ENCODE measurements at regions not wholly inside any gene's neighbourhood (a gene's known extent, or its start where the extent isn't known, plus 50 kb on each side); places are given as distances from the start of the nearest gene placed in this dataset.
"Not testable (repeated sequence)": the region's sequence is repeated elsewhere in the genome, so short reads cannot be mapped to it uniquely, and the experiment has no call there.

GRCh38 chr2:225920621-225921220, 521.2 kb downstream of the NYAP2 start:
- in situ Hi-C loops (cut with MboI; ENCODE audit: low sequenced_read_pairs), result no loop called here

GRCh38 chr2:225916692-225917091, 517.2 kb downstream of the NYAP2 start:
- in situ Hi-C loops (cut with MboI; ENCODE audit: low sequenced_read_pairs), result no loop called here

- in situ Hi-C loops (cut with MboI; ENCODE audit: low sequenced_read_pairs), result no loop called here
Observed at GRCh38 chr2:225911019-225911418, 511.5 kb downstream of the NYAP2 start.

- in situ Hi-C loops (cut with MboI; ENCODE audit: low sequenced_read_pairs), result loop anchor here (25.0 kb wide), 1 partner anchor 892 kb away; the partner anchor contains the start of gene IRS1
Observed at GRCh38 chr2:225895126-225895525, 495.6 kb downstream of the NYAP2 start.

GRCh38 chr2:225894236-225894980, 494.9 kb downstream of the NYAP2 start:
- in situ Hi-C loops (cut with MboI; ENCODE audit: low sequenced_read_pairs), result loop anchor here (25.0 kb wide), 1 partner anchor 893 kb away; the partner anchor contains the start of gene IRS1

- in situ Hi-C loops (cut with MboI; ENCODE audit: low sequenced_read_pairs), result loop anchor here (25.0 kb wide), 1 partner anchor 894 kb away; the partner anchor contains the start of gene IRS1
Observed at GRCh38 chr2:225893151-225893550, 493.6 kb downstream of the NYAP2 start.

GRCh38 chr2:225891771-225892170, 492.3 kb downstream of the NYAP2 start:
- in situ Hi-C loops (cut with MboI; ENCODE audit: low sequenced_read_pairs), result loop anchor here (25.0 kb wide), 1 partner anchor 896 kb away; the partner anchor contains the start of gene IRS1

GRCh38 chr2:225891013-225891412, 491.5 kb downstream of the NYAP2 start:
- in situ Hi-C loops (cut with MboI; ENCODE audit: low sequenced_read_pairs), result loop anchor here (25.0 kb wide), 1 partner anchor 896 kb away; the partner anchor contains the start of gene IRS1

GRCh38 chr2:225889452-225889851, 489.9 kb downstream of the NYAP2 start:
- in situ Hi-C loops (cut with MboI; ENCODE audit: low sequenced_read_pairs), result loop anchor here (25.0 kb wide), 1 partner anchor 898 kb away; the partner anchor contains the start of gene IRS1

GRCh38 chr2:225867071-225867470, 467.6 kb downstream of the NYAP2 start:
- in situ Hi-C loops (cut with MboI; ENCODE audit: low sequenced_read_pairs), result no loop called here

GRCh38 chr2:225865468-225865867, 466.0 kb downstream of the NYAP2 start:
- in situ Hi-C loops (cut with MboI; ENCODE audit: low sequenced_read_pairs), result no loop called here

- in situ Hi-C loops (cut with MboI; ENCODE audit: low sequenced_read_pairs), result no loop called here
Observed at GRCh38 chr2:225864394-225864793, 464.9 kb downstream of the NYAP2 start.

- in situ Hi-C loops (cut with MboI; ENCODE audit: low sequenced_read_pairs), result no loop called here
Observed at GRCh38 chr2:225842939-225843338, 443.4 kb downstream of the NYAP2 start.

- in situ Hi-C loops (cut with MboI; ENCODE audit: low sequenced_read_pairs), result no loop called here
Observed at GRCh38 chr2:225841314-225841713, 441.8 kb downstream of the NYAP2 start.

- in situ Hi-C loops (cut with MboI; ENCODE audit: low sequenced_read_pairs), result no loop called here
Observed at GRCh38 chr2:225837328-225837727, 437.8 kb downstream of the NYAP2 start.

- in situ Hi-C loops (cut with MboI; ENCODE audit: low sequenced_read_pairs), result no loop called here
Observed at GRCh38 chr2:225824748-225825449, 425.4 kb downstream of the NYAP2 start.

- in situ Hi-C loops (cut with MboI; ENCODE audit: low sequenced_read_pairs), result no loop called here
Observed at GRCh38 chr2:225821351-225821750, 421.8 kb downstream of the NYAP2 start.

GRCh38 chr2:225820826-225821225, 421.3 kb downstream of the NYAP2 start:
- in situ Hi-C loops (cut with MboI; ENCODE audit: low sequenced_read_pairs), result no loop called here

GRCh38 chr2:225814554-225814953, 415.0 kb downstream of the NYAP2 start:
- in situ Hi-C loops (cut with MboI; ENCODE audit: low sequenced_read_pairs), result no loop called here

GRCh38 chr2:225806105-225806504, 406.6 kb downstream of the NYAP2 start:
- in situ Hi-C loops (cut with MboI; ENCODE audit: low sequenced_read_pairs), result no loop called here

GRCh38 chr2:225802076-225802475, 402.6 kb downstream of the NYAP2 start:
- in situ Hi-C loops (cut with MboI; ENCODE audit: low sequenced_read_pairs), result not testable (repeated sequence)
